ENCODE measurements at regions not wholly inside any gene's neighbourhood (a gene's known extent, or its start where the extent isn't known, plus 50 kb on each side); places are given as distances from the start of the nearest gene placed in this dataset.

- WGBS (ENCODE audit: low lambda C conversion rate) = 0% methylated on average over 1 of the region's 1 CpG
- in situ Hi-C loops (cut with HindIII; ENCODE audit: extremely low pct_ligation_motif_present, low pct_unique_long_range_greater_than_20kb) = no loop called here
- no peak overlapping the region for H3K9ac ChIP-seq (ENCODE audit: insufficient read depth, low read depth, low read length)
- H3K4me2 ChIP-seq (ENCODE audit: low read depth, low read length) = no peak overlapping the region
- ATAC-seq (no peak), DNase-seq (ENCODE audit: low spot score) (no peak), FAIRE-seq (no peak)
- no peaks in the 10 kb centered on the region for H4K20me1 ChIP-seq (ENCODE audit: insufficient read depth, low read length)
- no peak overlapping the region for H3K4me3 ChIP-seq (replicated peaks in 1 of 3; ENCODE audit: insufficient read depth in 1 of 3, low read depth in 2 of 3, low read length in 3 of 3)
- POLR2A ChIA-PET = no interaction called here
- no peaks in the 10 kb centered on the region for H3K27me3 ChIP-seq (ENCODE audit: control insufficient read depth in 1 of 2, insufficient read depth in 2 of 2, low read length in 2 of 2)
- CTCF ChIA-PET (ENCODE audit: low intra/inter-chr PET ratio, low total read pairs) = no interaction called here
- H3K79me2 ChIP-seq (ENCODE audit: insufficient read depth, low read length) = no peaks in the 10 kb centered on the region
- intact Hi-C loops (cut with micrococcal nuclease; ENCODE audit: unreplicated experiment) = no loop called here
- peaks cover 13% of the 10 kb centered on the region for H3K4me1 ChIP-seq (ENCODE audit: insufficient read depth, low read length)
- no TSS peak for BruUV-seq (replicated peaks)
- no peak for TF ChIP-seq ZSCAN25 (CRISPR knock-in tag; IDR thresholded peaks at IDR 0.05)
- no peak for TF ChIP-seq IKZF4 (CRISPR knock-in tag; IDR thresholded peaks at IDR 0.05; ENCODE audit: borderline replicate concordance, low read depth, not compliant biosample characterization)
- no peak for TF ChIP-seq KDM2A (CRISPR knock-in tag; IDR thresholded peaks at IDR 0.05; ENCODE audit: borderline replicate concordance, low read depth)
- no peak for TF ChIP-seq MXD1 (CRISPR knock-in tag; IDR thresholded peaks at IDR 0.05)
- TF ChIP-seq JUNB (CRISPR knock-in tag; IDR thresholded peaks at IDR 0.05; ENCODE audit: borderline replicate concordance) = no peak
- no peak for TF ChIP-seq PAX8 (CRISPR knock-in tag; IDR thresholded peaks at IDR 0.05; ENCODE audit: borderline replicate concordance)
- TF ChIP-seq SCMH1 (CRISPR knock-in tag; IDR thresholded peaks at IDR 0.05; ENCODE audit: borderline replicate concordance) = no peak
- no peak overlapping the region for H3K27ac ChIP-seq (ENCODE audit: extremely low read length, insufficient read depth, low read length)
- H3K36me3 ChIP-seq (replicated peaks in 1 of 2; ENCODE audit: control insufficient read depth in 1 of 2, insufficient read depth in 2 of 2, low read length in 2 of 2) = no peaks in the 10 kb centered on the region
- no peak overlapping the region for H2AFZ ChIP-seq (ENCODE audit: low read length)
- H3K9me3 ChIP-seq (ENCODE audit: low read length) = no peaks in the 10 kb centered on the region
These were observed 69.8 kb downstream of the IGSF1 start for GRCh38 chrX:131219271-131219670.

DNA sequence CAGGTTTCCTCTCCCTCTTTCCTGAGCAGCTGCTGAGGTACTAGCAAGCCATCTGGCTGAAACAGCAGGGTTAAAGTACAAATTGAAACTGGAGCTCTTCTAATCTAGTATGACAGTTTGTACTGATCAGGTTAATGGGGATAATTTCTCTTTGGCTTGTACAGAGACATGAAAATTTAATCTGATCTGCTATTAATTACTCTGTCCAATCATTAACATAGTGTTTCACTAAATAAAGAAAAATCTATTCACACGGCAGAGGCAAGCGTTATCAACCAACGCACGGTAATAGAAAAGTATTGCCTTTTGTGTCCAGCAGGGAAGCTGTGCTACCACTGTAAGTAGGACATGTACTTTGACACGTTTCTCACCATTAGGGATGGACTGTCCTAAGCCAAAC lies 71.1 kb downstream of the IGSF1 start:
- H3K79me2 ChIP-seq (ENCODE audit: insufficient read depth, low read length) = no peaks in the 10 kb centered on the region
- peak overlapping the region; percentile 55 for H3K4me2 ChIP-seq (ENCODE audit: low read depth, low read length)
- POLR2A ChIA-PET = no interaction called here
- DNase-seq (ENCODE audit: low spot score) (peak; percentile 1), FAIRE-seq (peak; percentile 93), ATAC-seq (peak; percentile 93)
- H4K20me1 ChIP-seq (ENCODE audit: insufficient read depth, low read length) = no peaks in the 10 kb centered on the region
- intact Hi-C loops (cut with micrococcal nuclease; ENCODE audit: unreplicated experiment) = no loop called here
- in situ Hi-C loops (cut with HindIII; ENCODE audit: extremely low pct_ligation_motif_present, low pct_unique_long_range_greater_than_20kb) = no loop called here
- H3K27me3 ChIP-seq (ENCODE audit: control insufficient read depth in 1 of 2, insufficient read depth in 2 of 2, low read length in 2 of 2) = no peaks in the 10 kb centered on the region
- H3K9ac ChIP-seq (ENCODE audit: insufficient read depth, low read depth, low read length) = no peak overlapping the region
- H3K4me1 ChIP-seq (ENCODE audit: insufficient read depth, low read length) = peaks cover 13% of the 10 kb centered on the region
- no TSS peak for BruUV-seq (replicated peaks)
- 1% methylated on average over 5 of the region's 5 CpGs for WGBS (ENCODE audit: low lambda C conversion rate)
- H2AFZ ChIP-seq (ENCODE audit: low read length) = no peak overlapping the region
- no peaks in the 10 kb centered on the region for H3K36me3 ChIP-seq (replicated peaks in 1 of 2; ENCODE audit: control insufficient read depth in 1 of 2, insufficient read depth in 2 of 2, low read length in 2 of 2)
- no peaks in the 10 kb centered on the region for H3K9me3 ChIP-seq (ENCODE audit: low read length)
- no peak overlapping the region for H3K27ac ChIP-seq (ENCODE audit: extremely low read length, insufficient read depth, low read length)
- peak overlapping the region; percentile 16 to 42 (median 25); a peak in 4 of 6 replicates for H3K4me3 ChIP-seq (replicated peaks in 1 of 3; ENCODE audit: insufficient read depth in 1 of 3, low read depth in 2 of 3, low read length in 3 of 3)
- CTCF ChIA-PET (ENCODE audit: low intra/inter-chr PET ratio, low total read pairs) = no interaction called here
- no peak for TF ChIP-seq GABPB1 (CRISPR knock-in tag; IDR thresholded peaks at IDR 0.05)
- TF ChIP-seq MED8 (CRISPR knock-in tag; IDR thresholded peaks at IDR 0.05; ENCODE audit: insufficient replicate concordance) = no peak
- no peak for TF ChIP-seq ZKSCAN5 (CRISPR knock-in tag; IDR thresholded peaks at IDR 0.05)
- TF ChIP-seq, protein P1, sequence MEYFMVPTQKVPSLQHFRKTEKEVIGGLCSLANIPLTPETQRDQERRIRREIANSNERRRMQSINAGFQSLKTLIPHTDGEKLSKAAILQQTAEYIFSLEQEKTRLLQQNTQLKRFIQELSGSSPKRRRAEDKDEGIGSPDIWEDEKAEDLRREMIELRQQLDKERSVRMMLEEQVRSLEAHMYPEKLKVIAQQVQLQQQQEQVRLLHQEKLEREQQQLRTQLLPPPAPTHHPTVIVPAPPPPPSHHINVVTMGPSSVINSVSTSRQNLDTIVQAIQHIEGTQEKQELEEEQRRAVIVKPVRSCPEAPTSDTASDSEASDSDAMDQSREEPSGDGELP (IDR thresholded peaks at IDR 0.05; ENCODE audit: borderline replicate concordance, low read depth) = no peak
- no peak for TF ChIP-seq ZNF12 (CRISPR knock-in tag; IDR thresholded peaks at IDR 0.05)
- no peak for TF ChIP-seq ZNF746 (CRISPR knock-in tag; IDR thresholded peaks at IDR 0.05)
- TF ChIP-seq ZNF143 (CRISPR knock-in tag; IDR thresholded peaks at IDR 0.05) = no peak
- TF ChIP-seq FOXC1 (CRISPR knock-in tag; IDR thresholded peaks at IDR 0.05; ENCODE audit: borderline replicate concordance) = no peak
- TF ChIP-seq SOX6 (IDR thresholded peaks at IDR 0.05) = no peak
- no peak for TF ChIP-seq SOX6 (CRISPR knock-in tag; IDR thresholded peaks at IDR 0.05)
- no peak for TF ChIP-seq ZNF513 (CRISPR knock-in tag; conservative IDR thresholded peaks at IDR 0.05)
